HG02610 (cell line): ENCODE measurements at regions not wholly inside any gene's neighbourhood (a gene's known extent, or its start where the extent isn't known, plus 50 kb on each side); places are given as distances from the start of the nearest gene placed in this dataset.

Experiments
- ATAC-seq: cut with Tn5 transposase; IDR thresholded peaks from one replicate; pipeline ENCODE4 v1.9.1; 2021; ENCODE audit warnings: mild to moderate bottlenecking, moderate library complexity; ENCODE audit not compliant: unreplicated experiment

- no peak for ATAC-seq
Measured at GRCh38 chr4:129394635-129395034, 298.7 kb downstream of the C4orf33 start.

- ATAC-seq: no peak
Measured at GRCh38 chr4:129403848-129404247, 307.9 kb downstream of the C4orf33 start.

- no peak for ATAC-seq
Measured at GRCh38 chr4:129410115-129410514, 314.2 kb downstream of the C4orf33 start.

- ATAC-seq: no peak
Measured at GRCh38 chr4:129415004-129415403, 319.1 kb downstream of the C4orf33 start.

- ATAC-seq: no peak
Measured at GRCh38 chr4:129420637-129421036, 324.7 kb downstream of the C4orf33 start.

GRCh38 chr4:129422277-129422676 lies 326.3 kb downstream of the C4orf33 start:
- ATAC-seq: no peak

GRCh38 chr4:129428454-129428853 lies 332.5 kb downstream of the C4orf33 start:
- no peak for ATAC-seq

- no peak for ATAC-seq
Measured at GRCh38 chr4:129429581-129430320, 333.8 kb downstream of the C4orf33 start.

- ATAC-seq: no peak
Measured at GRCh38 chr4:129437347-129437746, 341.4 kb downstream of the C4orf33 start.

- no peak for ATAC-seq
Measured at GRCh38 chr4:129438456-129438981, 342.6 kb downstream of the C4orf33 start.

- ATAC-seq: no peak
Measured at GRCh38 chr4:129446074-129446473, 350.1 kb downstream of the C4orf33 start.

GRCh38 chr4:129453524-129454200 lies 357.7 kb downstream of the C4orf33 start:
- ATAC-seq: no peak

GRCh38 chr4:129455482-129455881 lies 359.5 kb downstream of the C4orf33 start:
- ATAC-seq: no peak

GRCh38 chr4:129468624-129469023 lies 372.7 kb downstream of the C4orf33 start:
- no peak for ATAC-seq

- no peak for ATAC-seq
Measured at GRCh38 chr4:129474698-129475097, 378.7 kb downstream of the C4orf33 start.

- ATAC-seq: no peak
Measured at GRCh38 chr4:129481107-129481506, 385.2 kb downstream of the C4orf33 start.

GRCh38 chr4:129488427-129488826 lies 392.5 kb downstream of the C4orf33 start:
- ATAC-seq: no peak

- ATAC-seq: no peak
Measured at GRCh38 chr4:129490516-129490915, 394.6 kb downstream of the C4orf33 start.

- no peak for ATAC-seq
Measured at GRCh38 chr4:129498626-129499025, 402.7 kb downstream of the C4orf33 start.

- ATAC-seq: no peak
Measured at GRCh38 chr4:129514852-129515251, 418.9 kb downstream of the C4orf33 start.

GRCh38 chr4:129515356-129515755 lies 419.4 kb downstream of the C4orf33 start:
- no peak for ATAC-seq

GRCh38 chr4:129526812-129527211 lies 430.9 kb downstream of the C4orf33 start:
- ATAC-seq: no peak
